Ovary (tissue), 7 donors: ENCODE measurements at regions not wholly inside any gene's neighbourhood (a gene's known extent, or its start where the extent isn't known, plus 50 kb on each side); places are given as distances from the start of the nearest gene placed in this dataset.

Source experiments
- DNase-seq, 5 donors: peaks; one replicate each; pipeline ENCODE4 v3.0.0-alpha.2; 2019 to 2020
- H3K27ac ChIP-seq, 2 donors: fragments of 200-600 bp; one replicate each; pipeline versions ENCODE4 v1.5.1 to v1.8.0; 2019 to 2022
- H3K27me3 ChIP-seq: fragments of 200-600 bp; one replicate; pipeline ENCODE4 v1.8.0; 2022
- H3K36me3 ChIP-seq: fragments of 200-600 bp; sonication (generic); one replicate; pipeline ENCODE4 v1.5.1; 2019
- H3K4me1 ChIP-seq: one replicate; pipeline ENCODE4 v1.8.1; 2013; ENCODE audit warnings: mild to moderate bottlenecking, moderate library complexity; ENCODE audit not compliant: insufficient read depth
- H3K4me3 ChIP-seq: fragments of 200-600 bp; sonication (generic); one replicate; pipeline ENCODE4 v1.5.1; 2017
- H3K9me3 ChIP-seq, 2 donors: fragments of 200-600 bp in 1 of 2; sonication (generic) in 1 of 2; one replicate each; pipeline versions ENCODE4 v1.5.1 to v1.8.1; 2013 to 2019; ENCODE audit warnings: mild to moderate bottlenecking in 1 of 2, moderate library complexity in 1 of 2
- CTCF ChIP-seq, 3 donors: fragments of 450-650 bp in 2 of 3; fragments of 200-600 bp in 1 of 3; IDR thresholded peaks; one replicate each; pipeline versions ENCODE4 v1.5.1 to v1.8.0; 2016 to 2022; ENCODE audit warnings: antibody characterized with exemption in 3 of 3, mild to moderate bottlenecking in 1 of 3
- EP300 ChIP-seq: sonication (generic); formaldehyde crosslinking; IDR thresholded peaks from one replicate; pipeline ENCODE4 v1.6.1; 2017; ENCODE audit warnings: antibody characterized with exemption
- POLR2A ChIP-seq: fragments of 450-650 bp; IDR thresholded peaks from one replicate; pipeline ENCODE4 v1.6.1; 2017; ENCODE audit warnings: antibody characterized with exemption, mild to moderate bottlenecking, moderate library complexity
- WGBS, 3 donors: extraction: QIAGEN DNeasy Blood & Tissue Kit in 1 of 3; methylation state at CpG; one replicate each; pipeline versions ENCODE4 v1.1.5 to v1.1.7; 2013 to 2017; 5-methylcytosine and 5-hydroxymethylcytosine counted together
- intact Hi-C, 4 donors: fragments of 100-400 bp; cut with DNase I; formaldehyde crosslinking; loops; one replicate each; pipeline versions ENCODE4 v1.11.0 to v1.15.1; 2022 to 2023
- donor health status: DM: no; HTN: no; CAD: no; lungs with moderate emphysema.
- donor health status: DM: no; HTN: no; CAD: no.
- donor health status: Bipolar disorder and iron deficiency.
- donor health status: DM: no; HTN: no; CAD: no.
- donor health status: DM: yes; HTN: yes; CAD: no.

GRCh38 chr3:152120601-152121269, 148.0 kb upstream of the MBNL1 start:
- no peak overlapping the region for H3K27ac ChIP-seq
- H3K27me3 ChIP-seq: no peaks in the 10 kb centered on the region
- intact Hi-C loops: no loop called here
- no peak for DNase-seq
- no peak overlapping the region for H3K4me3 ChIP-seq
- no peaks in the 10 kb centered on the region for H3K9me3 ChIP-seq
- WGBS, 3 donors: 54 to 78% (median 67%) methylated on average over 2 of the region's 2 CpGs
- no peaks in the 10 kb centered on the region for H3K4me1 ChIP-seq
- no peaks in the 10 kb centered on the region for H3K36me3 ChIP-seq
- no peak for TF ChIP-seq EP300
- no peak for TF ChIP-seq CTCF (IDR thresholded peaks at IDR 0.05)
- no peak for TF ChIP-seq POLR2A

- TF ChIP-seq EP300 (no peak), POLR2A (no peak), CTCF (IDR thresholded peaks at IDR 0.05) (no peak)
- intact Hi-C loops: no loop called here
- Histone ChIP-seq H3K9me3 (no peaks in the 10 kb centered on the region), H3K27ac (no peak overlapping the region), H3K27me3 (no peaks in the 10 kb centered on the region), H3K36me3 (no peaks in the 10 kb centered on the region), H3K4me1 (no peaks in the 10 kb centered on the region), H3K4me3 (no peak overlapping the region)
- no peak for DNase-seq
- WGBS, 3 donors: 7 to 10% (median 10%) methylated on average over 1 of the region's 1 CpG
These were observed 147.5 kb upstream of the MBNL1 start for GRCh38 chr3:152121270-152121636.

- 73 to 89% (median 85%) methylated on average over 5 of the region's 5 CpGs for WGBS, 3 donors
- Histone ChIP-seq H3K4me3 (no peak overlapping the region), H3K4me1 (no peaks in the 10 kb centered on the region), H3K27ac (no peak overlapping the region), H3K36me3 (no peaks in the 10 kb centered on the region), H3K27me3 (no peaks in the 10 kb centered on the region), H3K9me3 (no peaks in the 10 kb centered on the region)
- DNase-seq: no peak
- TF ChIP-seq CTCF (IDR thresholded peaks at IDR 0.05) (no peak), POLR2A (no peak), EP300 (no peak)
- intact Hi-C loops: no loop called here
These were observed 145.9 kb upstream of the MBNL1 start for GRCh38 chr3:152122851-152123250.

DNA sequence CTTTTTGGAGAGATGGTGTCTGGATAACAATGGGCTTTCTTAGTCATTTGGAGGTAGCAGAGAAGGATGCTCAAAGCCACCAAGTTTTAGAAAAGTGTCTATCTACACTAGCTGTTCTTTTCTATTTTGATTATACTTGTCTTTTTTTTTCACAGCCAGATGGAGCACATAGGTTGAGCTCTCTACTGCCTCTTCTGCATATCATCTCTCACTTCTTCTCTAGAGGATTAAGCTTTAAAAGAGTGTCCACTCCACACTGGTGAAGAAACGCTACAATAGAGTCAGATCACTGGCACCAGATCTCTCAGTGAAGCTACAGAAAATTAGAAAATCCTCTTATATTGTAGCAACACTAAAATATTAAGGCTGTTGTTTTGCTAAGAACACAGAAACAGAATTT, 145.3 kb upstream of the MBNL1 start:
- no peak for DNase-seq
- Histone ChIP-seq H3K4me3 (no peak overlapping the region), H3K27me3 (no peaks in the 10 kb centered on the region), H3K36me3 (no peaks in the 10 kb centered on the region), H3K27ac (no peak overlapping the region), H3K9me3 (no peaks in the 10 kb centered on the region), H3K4me1 (no peaks in the 10 kb centered on the region)
- WGBS, 3 donors: 88 to 98% (median 89%) methylated on average over 1 of the region's 1 CpG
- TF ChIP-seq CTCF (IDR thresholded peaks at IDR 0.05) (no peak), EP300 (no peak), POLR2A (no peak)
- intact Hi-C loops: no loop called here
